ENCODE measurements at regions not wholly inside any gene's neighbourhood (a gene's known extent, or its start where the extent isn't known, plus 50 kb on each side); places are given as distances from the start of the nearest gene placed in this dataset.

DNA sequence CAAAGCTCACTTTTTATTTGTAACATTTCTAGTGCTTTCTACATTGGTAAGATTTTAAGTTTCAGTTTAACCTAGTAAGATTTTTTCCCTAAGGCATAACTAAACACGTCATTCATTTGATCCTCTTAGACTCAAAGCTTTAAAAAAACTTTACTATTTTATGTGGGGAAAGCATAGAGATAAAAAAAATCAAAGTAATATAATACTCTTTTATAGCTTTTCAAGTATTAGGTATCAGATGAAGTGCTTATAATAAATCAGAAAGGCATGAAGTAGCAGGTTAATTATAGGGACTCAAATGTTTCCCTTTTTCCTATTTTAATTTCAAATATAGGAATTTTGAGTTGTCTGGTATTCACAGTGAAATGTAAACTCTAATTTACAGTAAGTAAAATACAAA is 68.0 kb upstream of the POU5F2 start:
- no peak for TF ChIP-seq POLR2A (IDR thresholded peaks at IDR 0.05)
- TF ChIP-seq, protein P1, sequence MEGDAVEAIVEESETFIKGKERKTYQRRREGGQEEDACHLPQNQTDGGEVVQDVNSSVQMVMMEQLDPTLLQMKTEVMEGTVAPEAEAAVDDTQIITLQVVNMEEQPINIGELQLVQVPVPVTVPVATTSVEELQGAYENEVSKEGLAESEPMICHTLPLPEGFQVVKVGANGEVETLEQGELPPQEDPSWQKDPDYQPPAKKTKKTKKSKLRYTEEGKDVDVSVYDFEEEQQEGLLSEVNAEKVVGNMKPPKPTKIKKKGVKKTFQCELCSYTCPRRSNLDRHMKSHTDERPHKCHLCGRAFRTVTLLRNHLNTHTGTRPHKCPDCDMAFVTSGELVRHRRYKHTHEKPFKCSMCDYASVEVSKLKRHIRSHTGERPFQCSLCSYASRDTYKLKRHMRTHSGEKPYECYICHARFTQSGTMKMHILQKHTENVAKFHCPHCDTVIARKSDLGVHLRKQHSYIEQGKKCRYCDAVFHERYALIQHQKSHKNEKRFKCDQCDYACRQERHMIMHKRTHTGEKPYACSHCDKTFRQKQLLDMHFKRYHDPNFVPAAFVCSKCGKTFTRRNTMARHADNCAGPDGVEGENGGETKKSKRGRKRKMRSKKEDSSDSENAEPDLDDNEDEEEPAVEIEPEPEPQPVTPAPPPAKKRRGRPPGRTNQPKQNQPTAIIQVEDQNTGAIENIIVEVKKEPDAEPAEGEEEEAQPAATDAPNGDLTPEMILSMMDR (IDR thresholded peaks at IDR 0.05), result no peak
